Germinal center (tissue), 1 donor: ENCODE measurements at regions not wholly inside any gene's neighbourhood (a gene's known extent, or its start where the extent isn't known, plus 50 kb on each side); places are given as distances from the start of the nearest gene placed in this dataset.

Experiments
- DNase-seq: peaks from one replicate; pipeline ENCODE4 v3.0.0; 2012; ENCODE audit warnings: mixed read lengths, low spot score

DNA sequence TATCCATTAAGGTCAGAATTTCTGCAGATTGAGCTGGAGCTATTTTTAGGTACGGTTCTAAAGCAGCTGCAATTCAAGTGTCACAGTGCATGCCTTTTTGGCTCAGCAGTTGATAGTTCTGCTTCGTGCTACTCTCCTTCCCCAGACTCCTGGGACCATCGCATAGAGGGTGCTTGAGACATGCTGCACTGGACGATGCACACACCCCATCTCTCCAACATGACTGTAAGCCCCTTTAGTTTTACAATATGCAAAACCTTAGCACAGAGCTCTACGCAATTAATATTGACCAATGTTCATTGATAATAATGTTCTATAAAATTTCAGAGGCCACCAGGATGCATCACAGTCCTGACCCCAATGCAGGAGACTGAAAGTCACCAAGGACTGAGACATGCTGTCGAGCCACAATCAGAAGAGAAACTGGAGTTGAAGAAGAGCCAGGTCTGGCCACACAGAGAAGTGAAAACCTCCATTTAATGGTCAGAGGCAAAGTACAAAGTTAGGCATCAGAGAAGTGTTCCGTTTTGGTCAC is 120.9 kb upstream of the ZC3H12C start:
- DNase-seq: no peak

DNA sequence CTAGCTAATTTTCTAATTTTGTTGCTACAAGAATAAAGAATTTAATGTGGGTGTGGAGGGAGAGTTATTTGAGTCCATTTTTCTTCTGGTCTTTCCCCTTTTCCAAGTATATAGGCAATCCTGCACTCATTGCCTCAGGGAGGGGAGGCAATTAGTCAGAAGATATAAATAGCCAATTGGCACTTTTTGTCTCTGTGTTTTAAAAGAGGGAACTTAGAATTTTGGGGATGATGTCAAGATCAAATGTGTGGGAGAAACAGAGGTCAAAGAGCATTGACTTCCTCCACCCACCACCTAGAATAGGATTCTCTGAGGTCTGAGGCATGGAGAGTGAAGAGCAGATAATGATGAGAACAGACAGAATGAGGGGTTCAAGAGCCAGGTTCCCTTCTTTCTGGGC is 120.3 kb upstream of the ZC3H12C start:
- DNase-seq: no peak

DNA sequence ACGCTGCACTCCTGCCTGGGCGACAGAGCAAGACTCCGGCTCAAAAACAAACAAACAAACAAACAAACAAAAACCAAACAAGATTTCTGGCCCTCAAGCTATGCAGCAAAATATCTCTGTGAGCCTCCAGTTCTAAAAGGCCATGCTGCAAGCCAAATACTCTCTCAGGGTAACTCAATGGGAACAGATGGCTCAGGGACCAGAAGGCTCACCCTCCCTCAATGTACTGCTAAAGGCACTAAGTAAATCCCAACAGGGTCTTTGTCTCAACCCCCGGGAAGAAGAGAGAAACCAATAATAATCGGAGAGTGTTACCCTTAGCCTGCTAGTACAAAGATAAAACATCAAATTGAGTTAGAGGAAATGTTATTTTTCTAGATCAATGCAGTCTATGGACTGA is 119.7 kb upstream of the ZC3H12C start:
- DNase-seq: no peak

DNA sequence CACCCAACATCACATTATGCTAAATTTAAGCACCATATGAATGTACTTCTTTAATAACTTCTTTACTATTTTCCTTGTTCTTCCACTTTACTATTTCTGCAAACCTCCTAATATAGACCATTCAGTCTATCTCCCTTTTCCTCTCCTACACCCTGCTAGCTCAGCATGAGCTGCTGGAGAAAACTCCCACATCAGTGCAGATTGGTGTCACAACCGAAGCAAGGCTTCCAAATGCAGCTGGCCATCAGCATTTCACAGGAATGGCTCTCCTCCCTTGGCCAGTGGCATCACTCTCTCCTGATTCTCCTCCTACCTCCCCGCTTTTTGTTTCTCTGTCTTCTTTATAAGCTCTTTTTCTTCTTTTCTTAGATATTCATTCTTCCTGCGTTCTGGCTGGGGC is 118.7 kb upstream of the ZC3H12C start:
- no peak for DNase-seq

DNA sequence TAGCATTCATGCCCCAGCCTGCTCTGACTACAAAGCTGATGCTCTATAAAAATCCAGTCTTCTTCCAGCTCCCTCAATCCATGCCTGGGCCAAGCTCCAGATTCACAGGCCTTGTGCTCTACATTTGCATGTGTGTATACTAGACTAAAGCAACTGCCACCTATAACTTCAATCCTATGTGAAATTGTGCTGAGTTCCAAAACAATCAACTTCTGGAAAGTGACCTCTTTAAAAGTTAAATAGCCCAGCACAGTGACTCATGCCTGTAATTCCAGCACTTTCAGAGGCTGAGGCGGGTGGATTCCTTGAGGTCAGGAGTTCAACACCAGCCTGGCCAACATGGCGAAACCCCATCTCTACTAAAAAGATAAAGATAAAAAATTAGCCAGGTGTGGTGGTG is 114.3 kb upstream of the ZC3H12C start:
- DNase-seq: no peak

DNA sequence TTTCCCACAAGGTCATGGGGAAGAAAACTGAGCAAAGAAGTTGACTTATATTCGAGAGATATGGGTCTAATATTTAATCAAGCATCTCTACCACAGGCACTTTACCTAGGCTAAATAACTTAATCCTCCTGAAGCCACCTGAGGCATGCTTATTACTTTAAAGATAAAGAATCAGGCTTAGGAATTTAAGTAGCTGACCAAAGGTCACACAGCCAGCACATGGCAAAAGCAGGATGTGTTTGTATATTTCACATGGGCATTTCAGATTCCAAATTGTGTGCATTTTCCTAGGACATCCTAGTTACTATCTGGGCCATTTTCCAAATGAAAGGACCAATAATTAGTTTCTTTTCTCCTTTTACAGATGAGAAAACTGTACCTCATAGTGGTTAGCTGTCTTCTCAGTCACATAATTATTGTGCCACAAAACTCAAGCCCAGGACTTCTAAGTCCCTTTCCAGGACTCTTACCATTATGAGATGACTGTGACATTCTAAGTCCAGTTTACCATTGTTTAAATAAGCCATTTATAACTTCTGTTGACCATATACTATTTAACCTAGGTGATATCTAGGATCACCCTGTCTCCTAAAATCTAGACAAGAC is 112.1 kb upstream of the ZC3H12C start:
- no peak for DNase-seq

DNA sequence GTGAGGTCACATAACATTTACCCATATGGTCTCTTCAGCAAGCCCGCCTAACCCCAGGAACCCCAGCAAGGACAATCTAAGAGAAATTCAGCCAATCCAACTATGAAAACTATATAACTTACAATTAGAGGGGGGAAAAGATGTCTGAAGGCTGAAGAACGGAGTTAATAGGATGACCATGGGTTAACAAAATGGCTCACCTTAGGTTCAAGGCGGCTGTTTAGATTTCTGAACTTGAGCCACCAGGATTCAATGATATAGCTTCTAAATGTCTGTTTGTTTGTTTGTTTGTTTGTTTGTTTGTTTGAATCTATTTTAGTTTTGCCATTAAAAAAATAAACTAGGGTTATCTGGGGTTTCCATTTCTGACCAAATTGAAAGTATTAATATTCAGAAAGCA is 109.8 kb upstream of the ZC3H12C start:
- no peak for DNase-seq

DNA sequence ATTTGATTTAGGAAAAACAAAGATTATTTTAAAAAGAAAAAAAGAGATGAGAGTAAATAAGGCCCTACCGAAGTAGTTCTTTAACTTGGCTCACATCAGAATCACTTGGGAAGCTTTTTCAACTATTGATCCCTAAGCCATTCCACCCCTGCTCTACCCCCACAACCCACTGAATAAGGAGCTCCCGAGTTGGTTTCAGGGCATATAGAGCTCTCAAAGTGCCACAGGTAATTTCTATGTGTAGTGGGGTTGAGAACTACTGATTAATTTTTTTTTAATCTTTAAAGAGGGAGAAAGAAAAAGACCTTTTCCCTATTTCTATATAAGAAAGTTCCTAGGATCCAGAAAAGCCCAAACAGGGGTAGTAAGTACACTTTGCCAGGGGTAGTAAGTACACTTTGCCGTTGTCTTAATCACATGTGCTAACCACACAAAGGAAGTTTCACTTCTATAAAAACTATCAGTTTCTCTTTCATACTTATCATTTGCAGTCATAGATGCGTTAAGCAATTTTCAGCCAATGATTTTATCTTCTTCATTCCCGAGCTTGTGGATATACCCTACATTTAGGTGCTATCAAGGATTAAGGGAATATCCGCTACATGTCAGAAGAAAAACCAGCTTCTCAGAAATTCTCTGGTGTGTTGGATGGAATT is 108.4 kb upstream of the ZC3H12C start:
- peak; percentile 29 for DNase-seq

DNA sequence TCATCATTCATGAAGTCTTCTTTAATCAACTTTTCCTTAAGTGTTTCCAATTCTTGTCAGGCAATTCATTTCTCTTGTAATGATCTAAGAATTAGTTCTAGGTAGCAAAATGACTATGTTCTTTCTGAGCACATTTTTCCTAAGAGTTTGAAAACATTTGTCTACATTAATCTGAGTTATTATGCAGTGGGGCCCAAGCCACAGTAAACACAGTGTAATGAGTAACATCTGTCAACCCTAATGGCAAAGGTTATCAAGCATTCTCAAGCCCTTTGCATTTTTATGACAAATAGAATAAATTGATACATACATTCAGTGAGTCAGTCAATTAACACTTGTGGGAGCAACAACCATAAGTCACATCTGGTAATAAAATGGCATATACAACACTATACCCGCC is 106.7 kb upstream of the ZC3H12C start:
- no peak for DNase-seq

DNA sequence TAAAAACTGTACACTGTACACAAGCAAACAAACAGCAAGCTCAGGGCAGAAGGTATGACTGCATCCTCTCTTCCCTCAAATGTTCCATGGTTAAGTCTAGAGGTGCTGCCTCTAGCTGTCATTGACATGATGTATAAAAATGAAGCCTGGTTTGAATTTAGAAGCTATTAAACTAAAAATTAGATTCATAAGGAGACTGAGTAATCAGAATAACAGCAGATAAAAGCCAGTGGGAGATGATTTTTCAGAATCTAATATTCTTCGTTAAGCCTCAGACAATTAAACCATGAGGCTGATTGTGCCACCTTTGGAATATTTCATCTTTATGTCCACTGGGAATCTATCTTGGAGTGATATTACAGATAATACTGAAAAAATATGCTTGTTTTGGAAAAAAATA is 101.4 kb upstream of the ZC3H12C start:
- DNase-seq: no peak

DNA sequence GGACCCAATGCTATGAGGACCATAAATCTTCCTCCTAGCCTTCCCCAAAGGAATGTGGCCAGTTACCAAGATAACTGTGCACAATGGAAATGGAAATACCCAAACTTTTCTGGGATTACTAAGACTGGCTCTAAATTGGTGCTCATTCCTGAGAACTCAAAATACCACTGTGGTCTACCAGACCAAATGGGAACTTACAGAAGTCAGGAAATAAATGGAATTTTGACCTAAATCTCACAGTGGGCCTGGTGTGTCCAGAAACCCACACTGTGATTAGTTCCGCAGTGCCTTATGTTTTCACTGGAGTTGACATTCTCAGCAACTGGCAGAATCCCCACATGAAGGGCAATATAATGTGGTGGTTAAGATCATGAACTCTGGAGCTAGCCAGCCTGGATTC is 99.4 kb upstream of the ZC3H12C start:
- DNase-seq: no peak

DNA sequence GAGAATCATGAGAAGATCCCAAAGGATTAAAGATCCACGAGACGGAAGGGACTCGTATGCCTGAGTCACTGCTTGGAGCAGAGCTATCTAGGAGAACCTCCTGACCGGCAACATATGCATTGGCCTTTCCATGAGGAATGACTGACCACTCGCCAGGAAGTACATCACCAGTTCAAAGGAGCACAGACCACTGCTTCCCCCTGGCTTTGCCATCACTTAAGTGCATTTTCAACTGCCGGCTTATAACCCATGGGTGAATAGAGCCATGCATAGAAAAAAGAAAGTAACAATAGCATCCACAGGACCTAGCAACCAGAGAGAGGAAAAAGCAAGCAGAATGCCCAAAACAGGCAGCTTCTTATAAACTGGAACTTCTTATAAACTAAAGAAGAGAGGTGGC is 98.3 kb upstream of the ZC3H12C start:
- DNase-seq: no peak

DNA sequence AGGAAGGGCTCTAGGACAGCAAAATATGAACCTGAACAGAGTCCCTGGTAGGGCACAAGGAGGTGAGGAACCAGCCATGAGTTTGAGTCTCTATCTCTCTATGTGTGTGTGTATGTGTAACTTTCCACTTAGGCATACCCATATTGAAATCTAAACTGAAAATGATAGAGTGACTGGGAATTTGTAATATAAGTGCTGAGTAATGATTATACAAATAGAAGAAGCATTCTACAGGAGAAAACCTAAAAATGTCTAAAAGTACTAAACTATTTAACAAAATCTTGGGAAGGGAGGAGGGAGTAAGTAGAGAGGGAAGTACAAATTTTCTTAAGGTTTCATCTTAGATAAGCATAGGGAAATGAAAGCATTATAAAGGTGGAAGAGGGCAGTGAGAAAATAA is 97.1 kb upstream of the ZC3H12C start:
- no peak for DNase-seq

DNA sequence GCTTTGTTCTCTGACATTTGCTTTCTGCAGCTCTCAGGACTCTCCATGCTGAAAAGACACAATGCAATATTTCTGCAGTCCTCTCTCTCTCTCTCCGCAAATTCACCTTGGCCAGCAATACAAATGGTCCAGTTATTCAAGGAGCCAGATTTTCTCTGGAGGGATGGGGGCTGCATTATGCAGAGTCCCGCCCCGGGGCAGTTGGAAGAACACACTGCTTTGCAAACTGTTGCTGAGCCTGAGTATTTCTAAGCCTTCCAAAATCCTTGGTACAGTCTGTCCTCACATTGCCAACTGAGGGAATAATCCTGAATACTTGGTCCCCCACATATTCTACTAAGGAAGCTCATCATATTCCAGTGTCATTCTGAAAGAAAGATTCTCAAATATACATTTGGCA is 94.3 kb upstream of the ZC3H12C start:
- no peak for DNase-seq

DNA sequence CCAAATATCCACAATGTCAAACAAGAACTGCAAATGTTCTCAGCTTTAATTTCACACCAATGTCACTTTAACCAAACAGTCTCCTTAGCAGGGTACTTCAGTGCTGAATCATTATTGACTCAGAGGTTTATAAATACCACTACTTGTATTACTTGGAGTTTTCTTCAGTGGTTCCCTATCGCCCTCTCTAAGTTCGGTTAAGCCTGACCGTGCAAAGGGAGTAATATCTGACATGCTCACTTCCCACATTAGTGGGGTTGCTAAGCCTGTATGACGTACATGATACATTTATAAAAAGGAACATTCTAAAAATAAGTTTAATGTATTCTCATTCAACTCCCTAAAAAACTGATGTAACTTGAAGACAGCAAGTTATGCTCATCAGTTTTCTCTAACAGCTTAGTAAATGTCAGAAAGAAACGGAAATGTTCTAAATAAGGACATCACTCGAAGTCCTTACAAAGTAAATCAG is 93.1 kb upstream of the ZC3H12C start:
- peak; percentile 12 for DNase-seq

DNA sequence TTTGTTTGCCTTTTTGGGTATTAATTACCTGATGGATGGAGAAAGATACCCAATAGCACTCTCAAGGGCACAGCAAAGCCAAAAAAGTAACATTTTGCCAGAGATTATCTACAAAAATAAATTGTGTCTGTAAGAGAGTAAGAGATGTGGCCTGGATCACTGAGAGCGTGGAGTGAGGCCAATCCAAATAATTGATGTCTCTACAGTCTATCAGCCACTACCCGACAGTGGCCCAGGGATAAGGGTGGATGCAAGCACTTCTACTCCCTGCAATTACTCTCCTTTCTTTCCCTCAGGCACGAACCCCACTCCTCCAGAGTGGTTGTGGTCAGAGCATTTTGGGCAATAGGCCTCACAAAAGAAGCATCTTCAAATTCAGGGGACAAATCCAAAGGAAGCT is 92.3 kb upstream of the ZC3H12C start:
- DNase-seq: no peak

DNA sequence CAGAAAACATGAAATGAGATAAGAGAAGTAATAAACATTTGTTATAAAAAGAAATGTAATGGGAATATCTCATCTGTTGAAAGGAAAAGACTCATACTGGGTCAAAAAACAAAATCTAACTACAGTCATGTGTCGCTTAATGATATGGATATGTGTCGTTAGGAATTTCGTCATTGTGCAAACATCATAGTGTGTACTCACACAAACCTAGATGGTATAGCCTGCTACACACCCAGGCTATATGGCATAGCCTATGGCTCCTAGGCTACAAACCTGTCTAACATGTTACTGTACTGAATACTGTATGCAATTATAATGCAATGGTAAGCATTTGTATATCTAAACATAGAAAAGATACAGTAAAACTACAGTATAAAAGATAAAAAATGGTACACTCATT is 89.8 kb upstream of the ZC3H12C start:
- no peak for DNase-seq

DNA sequence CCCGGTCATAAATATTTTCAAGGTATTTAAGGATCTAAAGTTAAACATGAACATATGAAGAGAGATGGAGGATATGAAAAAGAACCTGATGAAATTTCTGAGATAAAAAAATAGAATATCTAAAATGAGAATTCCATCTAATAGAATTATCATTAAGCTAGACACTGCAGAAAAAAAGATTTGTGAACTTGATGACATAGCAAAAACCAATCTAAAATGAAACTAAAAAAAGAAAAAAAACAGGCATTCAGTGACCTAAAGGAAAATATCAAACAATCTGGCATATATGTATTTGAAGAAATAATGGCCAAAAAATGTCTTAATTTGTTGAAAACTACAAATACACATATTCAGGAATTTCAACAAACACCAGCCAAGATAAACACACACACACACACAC is 81.6 kb upstream of the ZC3H12C start:
- DNase-seq: no peak

DNA sequence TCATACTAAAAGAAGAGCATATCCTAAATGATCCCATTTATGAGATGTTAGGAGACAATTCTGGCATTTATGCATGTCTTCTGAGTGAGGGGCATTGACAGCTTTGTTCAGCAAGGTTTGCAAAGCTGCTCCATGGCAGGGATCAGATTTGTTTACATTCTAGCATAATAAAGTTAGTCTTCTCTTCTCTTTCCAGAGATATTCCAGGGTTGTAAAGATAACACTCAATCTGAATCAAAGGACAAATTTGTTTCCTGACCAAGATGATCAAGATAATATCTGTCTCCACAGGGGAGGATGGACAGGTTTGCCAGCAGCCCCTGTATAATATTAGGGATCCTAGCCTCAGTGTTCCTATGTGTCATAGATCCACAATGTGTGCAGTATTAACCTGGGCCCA is 77.5 kb upstream of the ZC3H12C start:
- DNase-seq: no peak

DNA sequence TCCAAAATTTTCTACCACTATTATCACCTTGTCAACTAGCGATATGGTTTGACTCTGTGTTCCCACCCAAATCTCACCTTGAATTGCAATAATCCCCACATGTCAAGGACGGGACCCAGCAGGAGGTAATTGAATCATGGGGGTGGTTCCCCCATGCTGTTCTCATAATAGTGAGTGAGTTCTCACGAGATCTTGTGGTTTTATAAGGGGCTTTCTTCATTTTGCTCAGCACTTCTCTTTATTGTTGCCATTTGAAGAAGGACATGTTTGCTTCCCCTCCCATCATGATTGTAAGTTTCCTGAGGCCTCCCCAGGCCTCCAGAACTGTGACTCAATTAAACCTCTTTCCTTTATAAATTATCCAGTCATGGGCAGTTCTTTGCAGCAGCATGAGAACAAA is 73.5 kb upstream of the ZC3H12C start:
- no peak for DNase-seq

DNA sequence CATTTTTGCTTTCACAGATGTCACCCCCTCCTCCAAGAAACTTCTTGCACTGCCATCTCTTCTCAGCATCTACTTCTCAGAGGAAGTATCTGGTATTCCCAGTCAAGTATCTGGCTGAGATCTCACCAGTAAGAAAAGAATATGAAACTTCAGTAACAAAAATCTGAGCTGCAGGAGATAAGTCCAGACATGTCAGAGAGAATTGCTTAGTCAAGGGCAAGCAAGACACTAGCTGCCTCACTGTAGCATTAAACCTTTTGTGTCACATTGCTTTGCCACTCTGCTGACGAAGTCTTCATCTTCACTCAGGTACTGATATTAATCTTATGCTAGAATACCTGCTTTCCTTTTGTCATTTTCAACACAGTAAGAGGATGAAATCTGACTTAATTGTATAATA is 70.6 kb upstream of the ZC3H12C start:
- no peak for DNase-seq

DNA sequence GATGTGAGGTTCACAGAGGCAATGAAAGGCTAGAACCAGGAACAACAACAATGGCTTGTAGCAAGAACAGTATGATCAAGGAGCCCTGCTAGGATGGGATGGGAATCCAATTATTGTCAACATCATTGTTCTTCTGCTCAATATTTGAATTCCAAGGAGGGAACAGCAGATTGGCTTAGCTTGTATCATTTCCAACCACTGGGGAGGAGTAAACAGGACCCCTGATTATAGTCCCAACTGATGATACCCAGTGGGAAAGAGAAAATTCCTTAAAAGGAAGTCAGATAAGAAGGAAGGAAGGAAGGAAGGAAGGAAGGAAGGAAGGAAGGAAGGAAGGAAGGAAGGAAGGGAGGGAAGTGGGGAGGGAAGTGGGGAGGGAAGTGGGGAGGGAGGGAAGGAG is 69.5 kb upstream of the ZC3H12C start:
- DNase-seq: no peak

DNA sequence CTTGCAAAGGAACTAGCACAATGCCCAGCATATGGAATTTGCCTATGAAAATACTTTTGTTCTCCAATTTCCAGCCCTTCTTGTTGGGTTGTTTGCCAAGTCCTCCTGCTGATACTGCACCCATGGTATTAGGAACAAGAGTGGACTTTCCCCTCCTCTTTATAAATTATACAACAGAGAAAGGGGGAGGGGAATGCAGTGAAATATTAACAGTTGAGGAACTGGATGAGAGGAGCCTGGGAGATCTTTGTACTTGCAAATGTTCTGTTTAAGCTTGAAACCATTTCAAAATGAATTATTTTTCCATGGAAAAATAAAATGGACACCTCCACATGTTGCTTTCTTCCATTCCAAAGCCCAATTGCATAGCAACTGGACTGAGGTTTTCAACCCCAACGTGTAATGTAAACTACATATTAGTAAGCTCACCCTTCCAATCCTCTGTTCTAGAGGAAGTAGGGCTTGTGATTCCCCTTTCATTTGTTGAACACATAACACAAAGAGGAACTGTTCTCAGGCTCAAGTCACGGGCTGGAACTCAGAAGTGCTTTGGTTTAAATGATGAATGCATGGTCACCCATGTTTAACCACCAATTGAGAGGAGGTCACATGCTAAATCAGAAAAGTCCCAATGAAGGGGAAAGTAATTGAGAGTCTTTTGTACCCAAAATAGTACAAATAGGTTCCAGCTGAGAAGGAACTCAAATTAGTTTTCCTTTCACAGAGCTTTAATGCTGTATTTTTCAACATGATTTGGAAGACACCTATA is 66.2 kb upstream of the ZC3H12C start:
- DNase-seq: peak; percentile 77
